ENCODE measurements at regions not wholly inside any gene's neighbourhood (a gene's known extent, or its start where the extent isn't known, plus 50 kb on each side); places are given as distances from the start of the nearest gene placed in this dataset.

- TF ChIP-seq CTCF (conservative IDR thresholded peaks at IDR 0.05) (no peak), EZH2 (IDR thresholded peaks at IDR 0.05; ENCODE audit: low read depth) (no peak)
Measured at GRCh38 chr1:219412772-219413171, 200.1 kb downstream of the ZC3H11B start.
